GM12872 (cell line): ENCODE measurements at regions not wholly inside any gene's neighbourhood (a gene's known extent, or its start where the extent isn't known, plus 50 kb on each side); places are given as distances from the start of the nearest gene placed in this dataset.

ENCODE experiments used
- CTCF ChIP-seq: IDR thresholded peaks from 3 replicates; pipeline ENCODE4 v1.5.1; 2011; ENCODE audit warnings: low read depth, mild to moderate bottlenecking, low read length, moderate library complexity; ENCODE audit not compliant: insufficient read depth

GRCh38 chr4:180770265-180770664 is 1472.9 kb upstream of the TENM3 start:
- no peak for TF ChIP-seq CTCF

DNA sequence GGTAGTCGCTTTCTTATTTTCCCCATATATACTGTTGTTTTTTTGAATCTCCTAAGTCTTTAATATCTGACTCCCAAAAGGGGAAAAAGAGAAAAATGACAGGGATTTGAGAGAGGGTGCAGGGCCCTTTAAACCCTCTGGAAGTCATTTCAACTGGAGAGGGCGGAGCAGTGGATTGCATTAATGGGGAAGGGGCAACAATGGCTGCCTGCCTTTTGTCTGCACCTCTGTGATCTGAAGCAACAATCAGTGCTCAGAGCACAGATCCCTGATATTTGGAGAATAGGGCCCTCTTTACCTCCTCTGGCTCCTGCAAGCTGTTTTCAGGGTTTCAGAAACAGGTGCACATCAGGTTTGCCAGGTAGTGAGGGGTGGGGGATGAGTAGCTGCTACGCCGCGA is 1458.3 kb upstream of the TENM3 start:
- no peak for TF ChIP-seq CTCF

- no peak for TF ChIP-seq CTCF
These were observed 1454.5 kb upstream of the TENM3 start for GRCh38 chr4:180788729-180789128.

- no peak for TF ChIP-seq CTCF
These were observed 1453.3 kb upstream of the TENM3 start for GRCh38 chr4:180789929-180790328.

GRCh38 chr4:180790471-180790870 is 1452.7 kb upstream of the TENM3 start:
- no peak for TF ChIP-seq CTCF

- TF ChIP-seq CTCF, result no peak
These were observed 1450.7 kb upstream of the TENM3 start for GRCh38 chr4:180792541-180792940.

- TF ChIP-seq CTCF, result no peak
These were observed 1448.9 kb upstream of the TENM3 start for GRCh38 chr4:180794333-180794732.
